HEK293 (cell line): ENCODE measurements at regions not wholly inside any gene's neighbourhood (a gene's known extent, or its start where the extent isn't known, plus 50 kb on each side); places are given as distances from the start of the nearest gene placed in this dataset.

Experiments used
- CTCF ChIA-PET: fragments of 350-600 bp; formaldehyde crosslinking; extraction: SDS; loops from one replicate; lab custom pipeline; 2021; ENCODE audit warnings: antibody characterized with exemption; lab: Yijun Ruan, JAX
- POLR2A ChIA-PET: fragments of 300-600 bp; formaldehyde crosslinking; extraction: SDS; loops from one replicate; lab custom pipeline; 2020; ENCODE audit warnings: antibody characterized with exemption, inconsistent platforms; lab: Yijun Ruan, JAX
- H3K27ac ChIP-seq: fragments of 200-500 bp; sonication (Bioruptor generic); 2 replicates; pipeline ENCODE4 v1.5.1; 2014; ENCODE audit warnings: low read depth, low read length, control low read depth, inconsistent platforms; ENCODE audit errors: extremely low read depth
- H3K36me3 ChIP-seq, 2 experiments: fragments of 200-500 bp in 1 of 2; sonication (Bioruptor generic) in 1 of 2; 1 replicate in 1 of 2; 2 replicates in 1 of 2; pipeline ENCODE4 v1.5.1; 2014 to 2017; ENCODE audit warnings: inconsistent platforms in 2 of 2, low read length in 2 of 2; ENCODE audit not compliant: control insufficient read depth in 2 of 2, insufficient read depth in 1 of 2
- H3K4me1 ChIP-seq: fragments of 200-500 bp; sonication (Bioruptor generic); 2 replicates; pipeline ENCODE4 v1.5.1; 2014; ENCODE audit warnings: mild to moderate bottlenecking, low read length, inconsistent platforms; ENCODE audit not compliant: control insufficient read depth, insufficient read depth
- H3K4me3 ChIP-seq: 2 replicates; pipeline ENCODE4 v1.5.1; 2011; ENCODE audit warnings: low read depth, mild to moderate bottlenecking, control low read depth, low read length, moderate library complexity
- H3K9me3 ChIP-seq: fragments of 200-500 bp; sonication (Bioruptor generic); 2 replicates; pipeline ENCODE4 v1.5.1; 2014; ENCODE audit warnings: low read depth, low read length, inconsistent platforms; ENCODE audit not compliant: control insufficient read depth, insufficient read depth
- KLF10 ChIP-seq: fragments of 450-650 bp; IDR thresholded peaks from 2 replicates; pipeline ENCODE4 v1.5.1; 2018; ENCODE audit warnings: missing biosample characterization, mild to moderate bottlenecking, missing genetic modification characterization
- ZNF132 ChIP-seq: fragments of 450-650 bp; formaldehyde crosslinking; IDR thresholded peaks from 2 replicates; pipeline ENCODE4 v1.5.1; 2017; ENCODE audit warnings: missing biosample characterization, missing genetic modification characterization, borderline replicate concordance
- ZNF140 ChIP-seq: fragments of 450-650 bp; formaldehyde crosslinking; IDR thresholded peaks from 2 replicates; pipeline ENCODE4 v1.5.1; 2016; ENCODE audit warnings: missing biosample characterization, missing genetic modification characterization
- ZNF146 ChIP-seq: fragments of 450-650 bp; formaldehyde crosslinking; IDR thresholded peaks from 2 replicates; pipeline ENCODE4 v1.5.1; 2016; ENCODE audit warnings: missing biosample characterization, missing genetic modification characterization
- ZNF221 ChIP-seq: fragments of 450-650 bp; formaldehyde crosslinking; IDR thresholded peaks from 2 replicates; pipeline ENCODE4 v1.5.1; 2017; ENCODE audit warnings: missing biosample characterization, missing genetic modification characterization, borderline replicate concordance
- ZNF266 ChIP-seq: fragments of 450-650 bp; formaldehyde crosslinking; IDR thresholded peaks from 2 replicates; pipeline ENCODE4 v1.5.1; 2016; ENCODE audit warnings: missing biosample characterization, missing genetic modification characterization, low read depth
- ZNF354C ChIP-seq: fragments of 450-650 bp; formaldehyde crosslinking; IDR thresholded peaks from 2 replicates; pipeline ENCODE4 v1.5.1; 2016; ENCODE audit warnings: missing biosample characterization, missing genetic modification characterization, low read depth, borderline replicate concordance
- ZNF37A ChIP-seq: fragments of 450-650 bp; IDR thresholded peaks from 2 replicates; pipeline ENCODE4 v1.5.1; 2018; ENCODE audit warnings: missing biosample characterization, missing genetic modification characterization
- ZNF561 ChIP-seq: fragments of 450-650 bp; IDR thresholded peaks from 2 replicates; pipeline ENCODE4 v1.5.1; 2018; ENCODE audit warnings: missing biosample characterization, missing genetic modification characterization, borderline replicate concordance
- ZNF596 ChIP-seq: fragments of 450-650 bp; IDR thresholded peaks from 2 replicates; pipeline ENCODE4 v1.5.0; 2018; ENCODE audit warnings: missing biosample characterization, mild to moderate bottlenecking, missing genetic modification characterization, moderate library complexity
- ZNF701 ChIP-seq: fragments of 450-650 bp; formaldehyde crosslinking; IDR thresholded peaks from 2 replicates; pipeline ENCODE4 v1.5.1; 2016; ENCODE audit warnings: missing biosample characterization, missing genetic modification characterization
- ZNF777 ChIP-seq: fragments of 450-650 bp; formaldehyde crosslinking; IDR thresholded peaks from 2 replicates; pipeline ENCODE4 v1.5.1; 2017; ENCODE audit warnings: missing biosample characterization, missing genetic modification characterization, borderline replicate concordance
- ZNF843 ChIP-seq: fragments of 450-650 bp; formaldehyde crosslinking; IDR thresholded peaks from 2 replicates; pipeline ENCODE4 v1.5.1; 2016; ENCODE audit warnings: missing biosample characterization, missing genetic modification characterization
- ZSCAN16 ChIP-seq: fragments of 450-650 bp; formaldehyde crosslinking; IDR thresholded peaks from 2 replicates; pipeline ENCODE4 v1.5.1; 2016; ENCODE audit warnings: missing biosample characterization, missing genetic modification characterization
- TF ChIP-seq, protein P1 (sequence below): fragments of 450-650 bp; IDR thresholded peaks from 2 replicates; pipeline ENCODE4 v1.5.1; 2018; ENCODE audit warnings: missing biosample characterization, mild to moderate bottlenecking, missing genetic modification characterization
- TF ChIP-seq, protein P2 (sequence below): fragments of 450-650 bp; formaldehyde crosslinking; IDR thresholded peaks from 2 replicates; pipeline ENCODE4 v1.5.1; 2016; ENCODE audit warnings: missing biosample characterization, missing genetic modification characterization, low read depth

DNA sequence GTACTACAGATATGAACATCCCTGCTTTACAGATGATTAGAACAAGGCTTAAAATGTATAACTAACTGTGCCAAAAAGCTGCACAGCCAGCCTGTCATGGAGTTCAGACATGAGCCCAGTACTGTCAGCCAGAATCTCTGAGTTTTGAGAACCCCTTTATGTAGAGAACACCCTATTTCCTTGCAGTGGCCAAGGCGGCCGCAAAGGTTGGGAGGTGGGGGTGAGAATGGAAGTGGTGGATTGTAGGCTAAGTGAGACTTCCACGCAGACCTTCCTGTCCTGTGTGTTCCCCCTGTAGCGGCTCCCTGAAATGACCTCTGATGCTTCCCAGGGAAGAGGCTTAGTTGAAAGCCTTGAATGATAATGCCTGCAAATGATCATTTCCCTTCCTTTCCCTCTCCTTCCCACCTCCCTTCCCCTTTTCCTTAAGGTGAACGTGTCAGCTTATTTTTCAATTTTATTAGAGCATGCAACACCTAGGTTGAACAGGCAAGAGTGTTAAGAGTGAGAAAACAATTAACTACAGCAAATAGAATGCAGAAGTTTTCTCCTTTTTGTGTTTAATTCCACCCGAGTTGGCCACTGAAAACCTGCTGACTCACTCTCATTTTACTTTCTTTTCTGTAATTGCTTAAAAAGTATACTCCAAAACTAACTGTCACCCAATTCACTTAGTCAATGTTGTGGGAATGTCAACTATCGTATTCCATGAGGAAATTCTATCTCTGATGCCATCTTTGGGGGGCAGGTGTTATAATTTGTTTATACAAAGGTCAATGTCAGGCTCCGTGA lies 167.0 kb upstream of the EDNRB start:
- Histone ChIP-seq H3K4me1 (no peaks in the 10 kb centered on the region), H3K4me3 (no peak overlapping the region), H3K9me3 (no peaks in the 10 kb centered on the region), H3K27ac (no peak overlapping the region), H3K36me3 (no peaks in the 10 kb centered on the region)
- ChIA-PET POLR2A (no interaction called here), CTCF (no interaction called here)
- no peak for TF ChIP-seq ZNF561
- TF ChIP-seq, protein P1, sequence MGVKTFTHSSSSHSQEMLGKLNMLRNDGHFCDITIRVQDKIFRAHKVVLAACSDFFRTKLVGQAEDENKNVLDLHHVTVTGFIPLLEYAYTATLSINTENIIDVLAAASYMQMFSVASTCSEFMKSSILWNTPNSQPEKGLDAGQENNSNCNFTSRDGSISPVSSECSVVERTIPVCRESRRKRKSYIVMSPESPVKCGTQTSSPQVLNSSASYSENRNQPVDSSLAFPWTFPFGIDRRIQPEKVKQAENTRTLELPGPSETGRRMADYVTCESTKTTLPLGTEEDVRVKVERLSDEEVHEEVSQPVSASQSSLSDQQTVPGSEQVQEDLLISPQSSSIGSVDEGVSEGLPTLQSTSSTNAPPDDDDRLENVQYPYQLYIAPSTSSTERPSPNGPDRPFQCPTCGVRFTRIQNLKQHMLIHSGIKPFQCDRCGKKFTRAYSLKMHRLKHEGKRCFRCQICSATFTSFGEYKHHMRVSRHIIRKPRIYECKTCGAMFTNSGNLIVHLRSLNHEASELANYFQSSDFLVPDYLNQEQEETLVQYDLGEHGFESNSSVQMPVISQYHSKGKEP (tag by site-specific recombination): no peak

DNA sequence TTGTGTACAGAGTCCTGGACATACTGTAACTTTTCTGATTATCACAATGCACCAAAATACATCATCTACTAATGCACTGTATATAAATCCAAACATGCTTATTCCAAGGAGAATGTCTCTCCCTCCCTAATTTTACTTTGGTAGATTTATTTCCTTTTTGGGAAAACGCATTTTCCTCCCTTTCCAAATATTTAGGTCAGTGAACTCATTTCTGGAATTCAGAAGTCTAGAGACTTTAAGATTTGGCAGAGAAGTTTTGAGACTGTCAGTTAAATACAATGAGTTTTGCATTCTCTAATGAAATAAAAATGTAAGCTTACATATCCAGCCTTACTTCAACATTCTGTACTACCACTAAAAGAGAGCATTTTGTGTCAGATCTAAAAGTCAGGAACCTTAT lies 165.8 kb upstream of the EDNRB start:
- POLR2A ChIA-PET: no interaction called here
- no peak overlapping the region for H3K27ac ChIP-seq
- CTCF ChIA-PET: no interaction called here
- no peak for TF ChIP-seq ZNF146 (tag by site-specific recombination)
- no peak for TF ChIP-seq ZNF221 (tag by site-specific recombination)
- TF ChIP-seq ZNF701 (tag by site-specific recombination): no peak
- no peak for TF ChIP-seq ZNF37A (tag by site-specific recombination)
- TF ChIP-seq, protein P2, sequence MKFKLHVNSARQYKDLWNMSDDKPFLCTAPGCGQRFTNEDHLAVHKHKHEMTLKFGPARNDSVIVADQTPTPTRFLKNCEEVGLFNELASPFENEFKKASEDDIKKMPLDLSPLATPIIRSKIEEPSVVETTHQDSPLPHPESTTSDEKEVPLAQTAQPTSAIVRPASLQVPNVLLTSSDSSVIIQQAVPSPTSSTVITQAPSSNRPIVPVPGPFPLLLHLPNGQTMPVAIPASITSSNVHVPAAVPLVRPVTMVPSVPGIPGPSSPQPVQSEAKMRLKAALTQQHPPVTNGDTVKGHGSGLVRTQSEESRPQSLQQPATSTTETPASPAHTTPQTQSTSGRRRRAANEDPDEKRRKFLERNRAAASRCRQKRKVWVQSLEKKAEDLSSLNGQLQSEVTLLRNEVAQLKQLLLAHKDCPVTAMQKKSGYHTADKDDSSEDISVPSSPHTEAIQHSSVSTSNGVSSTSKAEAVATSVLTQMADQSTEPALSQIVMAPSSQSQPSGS (tag by site-specific recombination): no peak
- no peak overlapping the region for H3K4me3 ChIP-seq
- no peaks in the 10 kb centered on the region for H3K36me3 ChIP-seq
- no peaks in the 10 kb centered on the region for H3K4me1 ChIP-seq
- H3K9me3 ChIP-seq: no peaks in the 10 kb centered on the region

DNA sequence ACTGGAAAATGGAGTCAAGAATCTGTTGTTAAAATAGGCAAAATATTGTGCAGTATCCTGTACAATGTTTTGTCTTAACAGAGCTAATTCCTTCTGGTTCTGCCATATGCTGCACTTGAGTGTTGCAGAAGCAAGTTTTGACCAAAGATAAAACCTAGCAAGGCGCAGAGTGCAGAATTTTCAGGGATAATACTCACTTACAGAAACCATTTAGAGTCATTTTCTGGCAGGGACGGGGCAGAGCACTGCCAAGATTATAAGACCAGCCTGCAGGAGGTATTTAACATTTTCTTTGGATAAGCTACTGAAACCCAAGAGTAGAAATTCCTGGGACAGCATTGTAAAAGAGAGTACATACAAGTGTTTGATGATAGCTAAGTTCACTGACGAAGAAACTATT lies 159.5 kb upstream of the EDNRB start:
- ChIA-PET POLR2A (no interaction called here), CTCF (interaction anchor here (0.6 kb wide), 1 partner anchor 56 kb away, joined by 4 read pairs; no protein-coding TSS in a partner anchor)
- H3K27ac ChIP-seq: no peak overlapping the region
- no peaks in the 10 kb centered on the region for H3K4me1 ChIP-seq
- no peaks in the 10 kb centered on the region for H3K9me3 ChIP-seq
- no peak for TF ChIP-seq ZNF354C (tag by site-specific recombination)
- TF ChIP-seq ZNF140: no peak
- no peak for TF ChIP-seq ZNF777 (tag by site-specific recombination)
- TF ChIP-seq ZNF266 (tag by site-specific recombination): no peak
- TF ChIP-seq ZNF843: no peak
- no peak for TF ChIP-seq ZSCAN16 (tag by site-specific recombination)
- TF ChIP-seq ZNF596 (tag by site-specific recombination): no peak
- TF ChIP-seq, protein P2 (tag by site-specific recombination): no peak
- no peak for TF ChIP-seq ZNF132 (tag by site-specific recombination)
- no peak for TF ChIP-seq KLF10 (tag by site-specific recombination)
- H3K36me3 ChIP-seq: no peaks in the 10 kb centered on the region
- no peak overlapping the region for H3K4me3 ChIP-seq
